ENCODE measurements at regions not wholly inside any gene's neighbourhood (a gene's known extent, or its start where the extent isn't known, plus 50 kb on each side); places are given as distances from the start of the nearest gene placed in this dataset.
A peak's percentile ranks its signal among the peaks of the same experiment; 100 is the strongest.

- peak; percentile 67 for DNase-seq (ENCODE audit: low spot score)
- in situ Hi-C loops (cut with HindIII; ENCODE audit: low sequenced_read_pairs) = loop anchor here (25.0 kb wide), 1 partner anchor 294 kb away; the partner anchor contains the start of genes DPCD and POLL
Measured at GRCh38 chr10:101293007-101293723, 60.8 kb upstream of the BTRC start.

DNA sequence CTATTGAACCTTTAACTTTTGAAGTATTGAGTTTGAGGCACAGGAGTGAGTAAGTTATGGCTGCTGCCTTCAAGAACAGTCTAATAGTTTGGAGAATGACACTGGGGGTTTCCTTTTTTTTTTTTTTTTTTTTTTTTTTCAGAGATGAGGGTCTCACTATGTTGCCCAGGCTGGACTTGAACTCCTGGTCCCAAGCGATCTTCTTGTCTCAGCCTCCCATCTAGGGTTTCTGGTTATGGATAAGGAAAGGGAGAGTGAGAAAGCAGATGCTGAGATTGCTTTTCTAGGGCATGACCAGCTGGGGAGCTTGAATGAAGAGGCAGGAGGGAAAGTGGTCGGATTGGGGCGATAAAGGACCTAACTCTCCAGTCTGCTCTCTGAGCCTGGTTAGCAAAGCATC lies 59.9 kb upstream of the BTRC start:
- in situ Hi-C loops (cut with HindIII; ENCODE audit: low sequenced_read_pairs) = loop anchor here (25.0 kb wide), 1 partner anchor 293 kb away; the partner anchor contains the start of genes DPCD and POLL
- no peak for DNase-seq (ENCODE audit: low spot score)

DNA sequence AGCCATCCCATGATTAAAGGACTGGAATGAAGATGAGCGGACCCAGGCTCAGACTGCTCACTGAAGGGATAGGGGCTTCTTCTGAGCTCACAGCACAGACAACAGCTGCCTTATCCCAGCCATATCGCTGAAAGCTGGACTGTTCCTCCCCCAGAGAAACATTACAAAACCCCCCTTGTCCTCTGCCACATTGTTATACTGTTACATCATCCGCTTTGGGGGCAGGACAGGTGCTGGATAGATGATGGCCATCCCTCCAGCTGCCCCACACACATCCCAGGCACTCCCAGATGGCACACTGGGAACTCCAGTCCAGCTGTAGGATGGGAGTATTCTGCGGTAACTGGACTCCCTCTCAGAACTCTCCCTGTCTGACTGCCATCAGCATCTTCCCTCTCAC lies 58.7 kb upstream of the BTRC start:
- DNase-seq (ENCODE audit: low spot score) = no peak
- in situ Hi-C loops (cut with HindIII; ENCODE audit: low sequenced_read_pairs) = loop anchor here (5.0 to 25.0 kb wide), 2 partner anchors 47 to 292 kb away; partner anchors contain the start of genes DPCD and POLL

DNA sequence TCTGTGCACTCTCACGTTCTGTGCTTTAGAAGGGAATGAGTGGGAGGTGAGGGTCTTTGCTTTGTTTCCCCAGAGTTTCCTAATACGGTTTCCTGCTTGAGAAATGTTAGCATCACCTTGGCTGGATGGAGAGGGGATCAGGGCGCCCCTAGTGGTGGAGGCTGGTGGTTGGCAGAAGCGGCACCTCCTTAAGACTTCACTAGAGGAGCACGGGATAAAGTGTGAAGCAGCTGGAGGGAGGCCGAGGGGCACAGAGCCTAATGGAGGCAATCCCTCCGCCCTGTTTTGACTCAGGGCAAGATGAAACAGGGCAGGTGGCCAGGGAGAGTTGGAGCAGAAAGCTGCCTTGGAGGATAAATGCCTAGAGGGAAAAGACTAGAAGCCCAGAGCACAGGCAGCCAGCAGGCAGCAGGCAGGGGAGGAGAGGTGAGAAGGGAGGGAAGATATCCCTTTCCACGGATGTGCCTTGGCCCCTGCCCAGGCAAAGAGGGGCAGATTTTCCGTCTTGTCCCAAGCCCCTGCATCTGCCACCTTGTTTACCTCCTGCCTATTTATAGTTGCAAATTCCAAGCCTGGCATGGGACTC lies 56.0 kb upstream of the BTRC start:
- DNase-seq (ENCODE audit: low spot score) = peak; percentile 76
- in situ Hi-C loops (cut with HindIII; ENCODE audit: low sequenced_read_pairs) = loop anchor here (5.0 to 25.0 kb wide), 2 partner anchors 44 to 289 kb away; partner anchors contain the start of genes DPCD and POLL

- DNase-seq (ENCODE audit: low spot score) = no peak
- in situ Hi-C loops (cut with HindIII; ENCODE audit: low sequenced_read_pairs) = loop anchor here (5.0 to 25.0 kb wide), 2 partner anchors 43 to 288 kb away; partner anchors contain the start of genes DPCD and POLL
Measured at GRCh38 chr10:101299211-101299610, 54.8 kb upstream of the BTRC start.

- in situ Hi-C loops (cut with HindIII; ENCODE audit: low sequenced_read_pairs) = no loop called here
- peak; percentile 38 for DNase-seq (ENCODE audit: low spot score)
Measured at GRCh38 chr10:101301111-101301731, 52.7 kb upstream of the BTRC start.

DNA sequence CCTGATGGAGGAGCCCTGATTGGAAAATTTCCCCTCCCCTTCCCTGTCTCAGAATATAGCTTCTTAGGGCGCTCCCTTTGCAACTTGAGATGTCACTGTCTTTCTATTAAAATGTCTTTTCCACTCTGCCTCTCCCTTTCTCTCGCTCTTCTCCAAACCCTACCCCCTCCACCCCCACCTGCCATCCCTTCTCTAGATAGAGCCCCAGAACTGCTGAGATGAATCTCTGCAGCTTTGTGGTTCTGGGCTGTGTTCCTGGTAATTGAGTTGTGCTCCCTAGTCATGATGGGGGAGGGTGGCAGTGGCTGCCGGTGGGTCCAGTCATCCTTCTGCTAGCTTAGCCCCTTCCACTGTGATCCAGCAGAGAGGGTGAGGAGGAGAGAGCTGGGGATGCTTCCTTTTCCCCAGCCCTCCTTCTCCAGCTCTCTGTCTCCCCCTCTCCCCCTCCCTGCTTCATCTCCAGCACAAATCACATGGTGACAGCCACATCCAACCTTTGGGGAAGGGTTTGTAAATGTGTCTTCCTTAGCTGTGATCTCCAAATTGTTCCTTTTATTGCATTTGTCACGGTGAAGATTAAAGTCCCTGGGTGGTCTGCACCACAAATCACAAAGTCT lies 50.8 kb upstream of the BTRC start:
- DNase-seq (ENCODE audit: low spot score) = no peak
- in situ Hi-C loops (cut with HindIII; ENCODE audit: low sequenced_read_pairs) = no loop called here

Measured in G401 (cell line).